H9 (cell line): ENCODE measurements at regions not wholly inside any gene's neighbourhood (a gene's known extent, or its start where the extent isn't known, plus 50 kb on each side); places are given as distances from the start of the nearest gene placed in this dataset.

Experiments used
- DNase-seq: peaks from one replicate; pipeline ENCODE4 v3.0.0-alpha.2; 2017
- H2AFZ ChIP-seq: one replicate; pipeline ENCODE4 v1.6.1; 2013; ENCODE audit warnings: mild to moderate bottlenecking, low read length, control low read depth, moderate library complexity
- H2AK5ac ChIP-seq: 2 replicates; pipeline ENCODE4 v1.6.1; 2013; ENCODE audit warnings: low read length, control low read depth, mixed read lengths; ENCODE audit not compliant: insufficient read length
- H2BK120ac ChIP-seq: one replicate; pipeline ENCODE4 v1.6.1; 2013; ENCODE audit warnings: low read depth, mild to moderate bottlenecking, low read length, control low read depth, inconsistent platforms; ENCODE audit not compliant: poor library complexity, severe bottlenecking
- H2BK12ac ChIP-seq: 2 replicates; pipeline ENCODE4 v1.6.1; 2013; ENCODE audit warnings: low read length, control low read depth, mixed read lengths, low read depth; ENCODE audit not compliant: insufficient read length
- H2BK15ac ChIP-seq: 2 replicates; pipeline ENCODE4 v1.6.1; 2013; ENCODE audit warnings: low read depth, low read length, control low read depth
- H2BK20ac ChIP-seq: one replicate; pipeline ENCODE4 v1.6.1; 2013; ENCODE audit warnings: low read depth, mild to moderate bottlenecking, low read length, control low read depth, inconsistent platforms; ENCODE audit not compliant: poor library complexity, severe bottlenecking
- H2BK5ac ChIP-seq: 2 replicates; pipeline ENCODE4 v1.6.1; 2013; ENCODE audit warnings: low read length, control low read depth, mixed read lengths; ENCODE audit not compliant: insufficient read length
- H3K14ac ChIP-seq: 2 replicates; pipeline ENCODE4 v1.6.1; 2013; ENCODE audit warnings: low read length, control low read depth; ENCODE audit not compliant: insufficient read depth
- H3K18ac ChIP-seq: 2 replicates; pipeline ENCODE4 v1.6.1; 2013; ENCODE audit warnings: low read depth, mild to moderate bottlenecking, mixed read lengths, low read length, control low read depth; ENCODE audit not compliant: insufficient read length
- H3K23ac ChIP-seq: 2 replicates; pipeline ENCODE4 v1.6.1; 2013; ENCODE audit warnings: low read length, control low read depth, mixed read lengths, low read depth; ENCODE audit not compliant: insufficient read length
- H3K23me2 ChIP-seq: 2 replicates; pipeline ENCODE4 v1.6.1; 2013; ENCODE audit warnings: low read depth, mild to moderate bottlenecking, mixed read lengths, low read length, control low read depth; ENCODE audit not compliant: insufficient read length, poor library complexity, severe bottlenecking
- H3K27ac ChIP-seq: 2 replicates; pipeline ENCODE4 v1.5.1; 2013; ENCODE audit warnings: low read length, control low read depth, mixed read lengths, low read depth; ENCODE audit not compliant: insufficient read length
- H3K27me3 ChIP-seq: 2 replicates; pipeline ENCODE4 v1.6.1; 2013; ENCODE audit warnings: low read length, control low read depth, inconsistent platforms; ENCODE audit not compliant: insufficient read depth
- H3K4ac ChIP-seq: 2 replicates; pipeline ENCODE4 v1.6.1; 2013; ENCODE audit warnings: low read depth, mild to moderate bottlenecking, control low read depth, inconsistent platforms, low read length, moderate library complexity
- H3K4me1 ChIP-seq: 2 replicates; pipeline ENCODE4 v1.6.1; 2013; ENCODE audit warnings: low read length, control low read depth, inconsistent platforms; ENCODE audit not compliant: insufficient read depth
- H3K4me2 ChIP-seq: 2 replicates; pipeline ENCODE4 v1.6.1; 2013; ENCODE audit warnings: low read length, control low read depth, mixed read lengths; ENCODE audit not compliant: insufficient read length, insufficient read depth
- H3K56ac ChIP-seq: 2 replicates; pipeline ENCODE4 v1.6.1; 2013; ENCODE audit warnings: low read depth, mild to moderate bottlenecking, mixed read lengths, low read length, control low read depth; ENCODE audit not compliant: insufficient read length
- H3K79me1 ChIP-seq: 2 replicates; pipeline ENCODE4 v1.6.1; 2013; ENCODE audit warnings: low read depth, mild to moderate bottlenecking, moderate library complexity, low read length, control low read depth, inconsistent platforms; ENCODE audit not compliant: insufficient read depth, poor library complexity, severe bottlenecking
- H3K79me2 ChIP-seq: 2 replicates; pipeline ENCODE4 v1.6.1; 2013; ENCODE audit warnings: low read length, control low read depth, inconsistent platforms; ENCODE audit not compliant: insufficient read depth
- H3K9ac ChIP-seq: 2 replicates; pipeline ENCODE4 v1.6.1; 2013; ENCODE audit warnings: low read length, control low read depth, mixed read lengths; ENCODE audit not compliant: insufficient read length; ENCODE audit errors: extremely low read depth
- H3K9me3 ChIP-seq: one replicate; pipeline ENCODE4 v1.6.1; 2013; ENCODE audit warnings: low read depth, low read length, inconsistent platforms; ENCODE audit not compliant: control insufficient read depth
- H3T11ph ChIP-seq: one replicate; pipeline ENCODE4 v1.6.1; 2013; ENCODE audit warnings: mild to moderate bottlenecking, low read length, control low read depth, inconsistent platforms
- H4K20me1 ChIP-seq: one replicate; pipeline ENCODE4 v1.6.1; 2013; ENCODE audit not compliant: control insufficient read depth, insufficient read length, insufficient read depth
- H4K5ac ChIP-seq: 2 replicates; pipeline ENCODE4 v1.6.1; 2013; ENCODE audit warnings: low read depth, mild to moderate bottlenecking, mixed read lengths, low read length, control low read depth; ENCODE audit not compliant: insufficient read length
- H4K8ac ChIP-seq: replicated peaks from 2 replicates; pipeline ENCODE4 v1.6.1; 2013; ENCODE audit warnings: low read length, control low read depth, mixed read lengths, low read depth; ENCODE audit not compliant: insufficient read length
- H4K91ac ChIP-seq: 2 replicates; pipeline ENCODE4 v1.6.1; 2013; ENCODE audit warnings: low read depth, mild to moderate bottlenecking, moderate library complexity, mixed read lengths, low read length, control low read depth; ENCODE audit not compliant: insufficient read length
- H3K27ac Mint-ChIP-seq, 3 experiments: 2 replicates in 2 of 3; 3 replicates in 1 of 3; pipeline ENCODE4 v1.8.0; 2020 to 2021; ENCODE audit warnings: mixed read lengths in 3 of 3, mild to moderate bottlenecking in 1 of 3, moderate library complexity in 1 of 3
- H3K27me3 Mint-ChIP-seq: 2 replicates; pipeline ENCODE4 v1.8.0; 2021; ENCODE audit warnings: low read depth, mild to moderate bottlenecking, moderate library complexity, mixed read lengths
- H3K36me3 Mint-ChIP-seq, 3 experiments: 2 replicates in 2 of 3; 3 replicates in 1 of 3; pipeline ENCODE4 v1.8.0; 2020 to 2021; ENCODE audit warnings: low read depth in 3 of 3, mixed read lengths in 3 of 3; ENCODE audit not compliant: insufficient read depth in 1 of 3
- H3K4me1 Mint-ChIP-seq, 2 experiments: 2 replicates each; pipeline ENCODE4 v1.8.0; 2020; ENCODE audit warnings: mixed read lengths in 2 of 2
- H3K4me3 Mint-ChIP-seq, 2 experiments: 2 replicates in 1 of 2; 3 replicates in 1 of 2; pipeline ENCODE4 v1.8.0; 2020 to 2021; ENCODE audit warnings: mild to moderate bottlenecking in 2 of 2, mixed read lengths in 2 of 2, moderate library complexity in 1 of 2
- H3K9me3 Mint-ChIP-seq, 2 experiments: 2 replicates in 1 of 2; 3 replicates in 1 of 2; pipeline ENCODE4 v1.8.0; 2020; ENCODE audit warnings: mild to moderate bottlenecking in 2 of 2, mixed read lengths in 2 of 2, moderate library complexity in 1 of 2
- WGBS: extraction: QIAGEN DNeasy Blood & Tissue Kit; methylation state at CpG from one replicate; pipeline ENCODE4 v1.1.7; 2013; ENCODE audit warnings: missing lambda C conversion rate, low lambda C conversion rate, mixed read lengths; ENCODE audit not compliant: insufficient read length; ENCODE audit errors: extremely low coverage; 5-methylcytosine and 5-hydroxymethylcytosine counted together
- TF ChIP-seq, protein P1 (sequence below): fragments of 200-600 bp; sonication (generic); conservative IDR thresholded peaks from 3 replicates; pipeline ENCODE4 v1.8.0; 2021; ENCODE audit warnings: antibody characterized with exemption, mild to moderate bottlenecking

DNA sequence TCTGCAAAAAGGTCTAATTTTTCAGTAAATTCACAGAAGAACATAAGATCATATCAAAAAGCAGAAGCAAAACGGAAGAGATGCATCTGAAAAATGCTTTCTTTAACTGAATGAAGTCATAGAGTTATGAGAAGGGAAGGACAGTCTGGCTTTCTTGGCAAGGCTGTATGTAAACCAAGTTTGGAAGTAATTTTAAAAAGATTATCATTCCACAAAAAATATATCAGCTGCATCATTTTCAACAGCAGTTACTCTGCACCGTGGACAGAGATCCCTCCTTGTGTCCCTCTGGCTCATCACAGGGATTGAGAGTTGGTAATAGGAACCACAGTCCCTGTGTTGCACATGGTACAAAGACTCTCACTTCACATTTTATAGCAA is 258.5 kb downstream of the HIVEP2 start:
- Histone ChIP-seq H2BK15ac (no peak overlapping the region), H2BK12ac (no peak overlapping the region), H4K8ac (no peak overlapping the region), H2AFZ (no peak overlapping the region), H3K4ac (no peak overlapping the region), H3K23me2 (no peaks in the 10 kb centered on the region), H3K27me3 (no peaks in the 10 kb centered on the region), H3K14ac (no peak overlapping the region), H3K9ac (no peak overlapping the region), H2AK5ac (no peak overlapping the region), H4K20me1 (no peaks in the 10 kb centered on the region), H4K5ac (no peak overlapping the region), H2BK5ac (no peak overlapping the region), H3T11ph (no peak overlapping the region), H3K56ac (no peak overlapping the region), H3K79me1 (no peaks in the 10 kb centered on the region), H3K23ac (no peak overlapping the region), H3K4me1 (no peaks in the 10 kb centered on the region), H4K91ac (no peak overlapping the region), H3K27ac (no peak overlapping the region), H3K18ac (no peak overlapping the region), H3K79me2 (no peaks in the 10 kb centered on the region), H2BK120ac (no peak overlapping the region), H3K9me3 (no peaks in the 10 kb centered on the region), H2BK20ac (no peak overlapping the region), H3K4me2 (no peak overlapping the region)
- Mint-ChIP-seq H3K4me1 (no peaks in the 10 kb centered on the region), H3K4me3 (no peak overlapping the region), H3K36me3 (no peaks in the 10 kb centered on the region; a peak in 1 of 7 replicates), H3K9me3 (no peaks in the 10 kb centered on the region; a peak in 1 of 5 replicates), H3K27ac (no peak overlapping the region), H3K27me3 (no peaks in the 10 kb centered on the region)
- no peak for DNase-seq
- TF ChIP-seq, protein P1, sequence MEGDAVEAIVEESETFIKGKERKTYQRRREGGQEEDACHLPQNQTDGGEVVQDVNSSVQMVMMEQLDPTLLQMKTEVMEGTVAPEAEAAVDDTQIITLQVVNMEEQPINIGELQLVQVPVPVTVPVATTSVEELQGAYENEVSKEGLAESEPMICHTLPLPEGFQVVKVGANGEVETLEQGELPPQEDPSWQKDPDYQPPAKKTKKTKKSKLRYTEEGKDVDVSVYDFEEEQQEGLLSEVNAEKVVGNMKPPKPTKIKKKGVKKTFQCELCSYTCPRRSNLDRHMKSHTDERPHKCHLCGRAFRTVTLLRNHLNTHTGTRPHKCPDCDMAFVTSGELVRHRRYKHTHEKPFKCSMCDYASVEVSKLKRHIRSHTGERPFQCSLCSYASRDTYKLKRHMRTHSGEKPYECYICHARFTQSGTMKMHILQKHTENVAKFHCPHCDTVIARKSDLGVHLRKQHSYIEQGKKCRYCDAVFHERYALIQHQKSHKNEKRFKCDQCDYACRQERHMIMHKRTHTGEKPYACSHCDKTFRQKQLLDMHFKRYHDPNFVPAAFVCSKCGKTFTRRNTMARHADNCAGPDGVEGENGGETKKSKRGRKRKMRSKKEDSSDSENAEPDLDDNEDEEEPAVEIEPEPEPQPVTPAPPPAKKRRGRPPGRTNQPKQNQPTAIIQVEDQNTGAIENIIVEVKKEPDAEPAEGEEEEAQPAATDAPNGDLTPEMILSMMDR: no peak
- no CpG with 5 or more reads among the region's 2 CpGs for WGBS
